H1 (cell line): ENCODE measurements at regions not wholly inside any gene's neighbourhood (a gene's known extent, or its start where the extent isn't known, plus 50 kb on each side); places are given as distances from the start of the nearest gene placed in this dataset.

Experiments used
- CTCF ChIA-PET: fragments of 300-600 bp; sonication (Branson Sonifier 250); formaldehyde crosslinking; loops from one replicate; lab custom pipeline; 2021; ENCODE audit not compliant: partially characterized antibody; lab: Charles Lee
- POLR2A ChIA-PET: fragments of 300-600 bp; sonication (Branson Sonifier 250); formaldehyde crosslinking; loops from one replicate; lab custom pipeline; 2021; ENCODE audit warnings: inconsistent platforms; ENCODE audit not compliant: partially characterized antibody; lab: Charles Lee
- DNase-seq, 2 experiments: peaks; one replicate each; pipeline versions ENCODE4 v3.0.0 to v3.0.0-alpha.2; 2010 to 2022; ENCODE audit warnings: low spot score in 2 of 2, low read depth in 1 of 2, mixed read lengths in 1 of 2
- FAIRE-seq: peaks from 2 replicates; lab custom pipeline; 2011; peaks lifted over from hg19 to GRCh38; lab: Jason Lieb, UNC
- H2AFZ ChIP-seq: 2 replicates; pipeline ENCODE4 v1.8.1; 2012; ENCODE audit warnings: low read length, inconsistent platforms
- H2AK5ac ChIP-seq: 2 replicates; pipeline ENCODE4 v1.6.1; 2013; ENCODE audit warnings: low read depth, low read length
- H2BK120ac ChIP-seq: replicated peaks from 2 replicates; pipeline ENCODE3; 2013; ENCODE audit warnings: low read depth, low read length, inconsistent platforms
- H2BK12ac ChIP-seq: 2 replicates; pipeline ENCODE4 v1.6.1; 2013; ENCODE audit warnings: low read depth, low read length
- H2BK15ac ChIP-seq: 2 replicates; pipeline ENCODE4 v1.6.1; 2013; ENCODE audit warnings: low read length
- H2BK20ac ChIP-seq: 2 replicates; pipeline ENCODE4 v1.6.1; 2013; ENCODE audit warnings: low read length
- H2BK5ac ChIP-seq: 2 replicates; pipeline ENCODE4 v1.6.1; 2013; ENCODE audit warnings: low read depth, low read length
- H3K14ac ChIP-seq: 2 replicates; pipeline ENCODE4 v1.6.1; 2013; ENCODE audit warnings: inconsistent platforms; ENCODE audit not compliant: insufficient read length
- H3K18ac ChIP-seq: 2 replicates; pipeline ENCODE4 v1.6.1; 2013; ENCODE audit warnings: low read length; ENCODE audit errors: extremely low read depth
- H3K23ac ChIP-seq: 2 replicates; pipeline ENCODE4 v1.6.1; 2013; ENCODE audit warnings: inconsistent platforms; ENCODE audit not compliant: insufficient read length
- H3K23me2 ChIP-seq: 2 replicates; pipeline ENCODE4 v1.6.1; 2013; ENCODE audit warnings: low read depth, low read length
- H3K27ac ChIP-seq: 2 replicates; pipeline ENCODE4 v1.6.1; 2011; ENCODE audit warnings: low read depth, low read length, inconsistent platforms
- H3K27me3 ChIP-seq, 4 experiments: replicated peaks in 1 of 4; 1 replicate in 1 of 4; 2 replicates in 3 of 4; pipeline versions ENCODE4 v1.6.1 to v1.8.1; 2011 to 2013; ENCODE audit warnings: low read length in 3 of 4, mild to moderate bottlenecking in 3 of 4, inconsistent platforms in 2 of 4, mixed read lengths in 2 of 4, moderate library complexity in 1 of 4; ENCODE audit not compliant: control insufficient read depth in 3 of 4, insufficient read depth in 3 of 4; ENCODE audit errors: extremely low read depth in 1 of 4
- H3K36me3 ChIP-seq, 4 experiments: 2 replicates each; pipeline versions ENCODE4 v1.6.1 to v1.8.1; 2011 to 2013; ENCODE audit warnings: mild to moderate bottlenecking in 4 of 4, low read length in 3 of 4, moderate library complexity in 2 of 4, control low read depth in 1 of 4, inconsistent platforms in 1 of 4; ENCODE audit not compliant: insufficient read depth in 4 of 4, control insufficient read depth in 2 of 4
- H3K4ac ChIP-seq: replicated peaks from 2 replicates; pipeline ENCODE3; 2013; ENCODE audit warnings: low read length, low read depth, mixed read lengths, inconsistent platforms; ENCODE audit not compliant: insufficient read length
- H3K4me1 ChIP-seq, 4 experiments: replicated peaks in 1 of 4; 1 replicate in 1 of 4; 2 replicates in 3 of 4; pipeline versions ENCODE4 v1.6.1 to v1.8.1; 2011 to 2013; ENCODE audit warnings: low read length in 3 of 4, inconsistent platforms in 2 of 4, mixed read lengths in 1 of 4; ENCODE audit not compliant: insufficient read depth in 4 of 4, control insufficient read depth in 3 of 4
- H3K4me2 ChIP-seq, 2 experiments: 2 replicates each; pipeline versions ENCODE4 v1.6.1 to v1.8.1; 2011 to 2013; ENCODE audit warnings: low read depth in 2 of 2, low read length in 2 of 2, control low read depth in 1 of 2, inconsistent platforms in 1 of 2, mild to moderate bottlenecking in 1 of 2; ENCODE audit not compliant: insufficient read depth in 1 of 2
- H3K4me3 ChIP-seq, 4 experiments: fragments of 200-600, 300-600 bp in 1 of 4; sonication (generic), shearing (Covaris generic), sonication (Bioruptor Twin) in 1 of 4; 2 replicates each; pipeline versions ENCODE4 v1.5.1 to v1.8.1; 2011 to 2016; ENCODE audit warnings: low read length in 4 of 4, low read depth in 3 of 4, control low read depth in 2 of 4, inconsistent platforms in 2 of 4, mild to moderate bottlenecking in 2 of 4, mixed read lengths in 1 of 4, moderate library complexity in 1 of 4; ENCODE audit not compliant: insufficient read depth in 2 of 4; ENCODE audit errors: extremely low read depth in 1 of 4
- H3K56ac ChIP-seq: replicated peaks from 2 replicates; pipeline ENCODE3; 2013; ENCODE audit warnings: low read depth, mild to moderate bottlenecking, mixed read lengths, low read length, inconsistent platforms; ENCODE audit not compliant: insufficient read length
- H3K79me1 ChIP-seq: 2 replicates; pipeline ENCODE4 v1.6.1; 2013; ENCODE audit warnings: low read depth, low read length, control low read depth
- H3K79me2 ChIP-seq, 2 experiments: 2 replicates each; pipeline versions ENCODE4 v1.6.1 to v1.8.1; 2012 to 2013; ENCODE audit warnings: low read length in 2 of 2, mild to moderate bottlenecking in 2 of 2, inconsistent platforms in 1 of 2; ENCODE audit not compliant: insufficient read depth in 2 of 2, control insufficient read depth in 1 of 2
- H3K9ac ChIP-seq, 4 experiments: replicated peaks in 1 of 4; 1 replicate in 1 of 4; 2 replicates in 3 of 4; pipeline versions ENCODE4 v1.6.1 to v1.8.1; 2011 to 2013; ENCODE audit warnings: low read depth in 3 of 4, low read length in 3 of 4, control low read depth in 2 of 4, mild to moderate bottlenecking in 2 of 4, moderate library complexity in 2 of 4, inconsistent platforms in 1 of 4; ENCODE audit errors: extremely low read depth in 1 of 4
- H3K9me3 ChIP-seq, 2 experiments: 2 replicates each; pipeline versions ENCODE4 v1.6.1 to v1.8.1; 2012 to 2013; ENCODE audit warnings: mild to moderate bottlenecking in 2 of 2, moderate library complexity in 2 of 2, control low read depth in 1 of 2, inconsistent platforms in 1 of 2, low read depth in 1 of 2, low read length in 1 of 2, mixed read lengths in 1 of 2; ENCODE audit not compliant: insufficient read depth in 2 of 2
- H4K20me1 ChIP-seq, 2 experiments: replicated peaks in 1 of 2; 2 replicates each; pipeline versions ENCODE3 to v1.8.1; 2011 to 2013; ENCODE audit warnings: inconsistent platforms in 2 of 2, low read length in 2 of 2, mild to moderate bottlenecking in 1 of 2; ENCODE audit not compliant: insufficient read depth in 2 of 2, control insufficient read depth in 1 of 2
- H4K5ac ChIP-seq: 2 replicates; pipeline ENCODE4 v1.6.1; 2013; ENCODE audit warnings: low read length, low read depth, mixed read lengths, inconsistent platforms; ENCODE audit not compliant: insufficient read length
- H4K8ac ChIP-seq: 2 replicates; pipeline ENCODE4 v1.8.0; 2013; ENCODE audit warnings: mild to moderate bottlenecking, moderate library complexity, low read length, inconsistent platforms; ENCODE audit not compliant: insufficient read depth; ENCODE audit errors: extremely low read depth
- H4K91ac ChIP-seq: replicated peaks from 2 replicates; pipeline ENCODE3; 2013; ENCODE audit warnings: low read length, mixed read lengths, inconsistent platforms; ENCODE audit not compliant: insufficient read length
- ASH2L ChIP-seq: fragments of 200-600, 300-600 bp; sonication (generic); IDR thresholded peaks from one replicate; pipeline ENCODE4 v1.7.1; 2017; ENCODE audit warnings: low read length
- CBX8 ChIP-seq: fragments of 300-800, 300-1000 bp; sonication (generic); IDR thresholded peaks from 2 replicates; pipeline ENCODE4 v1.7.1; 2016; ENCODE audit warnings: low read depth, low read length, borderline replicate concordance
- KDM4A ChIP-seq: IDR thresholded peaks from one replicate; pipeline ENCODE4 v1.7.1; 2012; ENCODE audit warnings: low read depth, mild to moderate bottlenecking, moderate library complexity, low read length, inconsistent platforms; ENCODE audit not compliant: severe bottlenecking
- PHF8 ChIP-seq: fragments of 200-600 bp; sonication (generic); conservative IDR thresholded peaks from 2 replicates; pipeline ENCODE4 v1.7.1; 2012; ENCODE audit warnings: low read depth, mild to moderate bottlenecking, inconsistent platforms, low read length, moderate library complexity
- RBBP5 ChIP-seq: IDR thresholded peaks from 2 replicates; pipeline ENCODE4 v1.7.1; 2012; ENCODE audit warnings: low read depth, mild to moderate bottlenecking, inconsistent platforms, low read length, moderate library complexity, borderline replicate concordance
- RNF2 ChIP-seq: fragments of 200-900, 300-1000 bp; sonication (generic); IDR thresholded peaks from 2 replicates; pipeline ENCODE4 v1.7.1; 2016; ENCODE audit warnings: borderline replicate concordance, low read depth, mild to moderate bottlenecking, antibody characterized with exemption, low read length; ENCODE audit not compliant: poor library complexity, severe bottlenecking; ENCODE audit errors: missing control alignments
- SP1 ChIP-seq: IDR thresholded peaks from 2 replicates; pipeline ENCODE4 v1.6.1; 2011; ENCODE audit warnings: low read depth, low read length
- SRF ChIP-seq: IDR thresholded peaks from 2 replicates; pipeline ENCODE4 v1.6.1; 2011; ENCODE audit warnings: mild to moderate bottlenecking, low read depth, low read length, moderate library complexity
- TAF1 ChIP-seq: IDR thresholded peaks from 2 replicates; pipeline ENCODE4 v1.6.1; 2011; ENCODE audit warnings: mild to moderate bottlenecking, low read depth, low read length
- TAF7 ChIP-seq: optimal IDR thresholded peaks from 2 replicates; pipeline ENCODE3; 2011; ENCODE audit warnings: low read depth, mild to moderate bottlenecking, inconsistent platforms, low read length, moderate library complexity, borderline replicate concordance
- TBP ChIP-seq: IDR thresholded peaks from 2 replicates; pipeline ENCODE4 v1.6.1; 2011; ENCODE audit warnings: low read depth, low read length, improper control_type of control experiment
- TF ChIP-seq, protein P1 (sequence below), 3 experiments: IDR thresholded peaks; 1 replicate in 2 of 3; 2 replicates in 1 of 3; pipeline versions ENCODE4 v1.5.1 to v1.6.1; 2011; ENCODE audit warnings: low read length in 3 of 3, mild to moderate bottlenecking in 3 of 3, inconsistent platforms in 2 of 3, low read depth in 1 of 3, moderate library complexity in 1 of 3; ENCODE audit not compliant: insufficient read depth in 1 of 3; ENCODE audit errors: control extremely low read depth in 1 of 3

DNA sequence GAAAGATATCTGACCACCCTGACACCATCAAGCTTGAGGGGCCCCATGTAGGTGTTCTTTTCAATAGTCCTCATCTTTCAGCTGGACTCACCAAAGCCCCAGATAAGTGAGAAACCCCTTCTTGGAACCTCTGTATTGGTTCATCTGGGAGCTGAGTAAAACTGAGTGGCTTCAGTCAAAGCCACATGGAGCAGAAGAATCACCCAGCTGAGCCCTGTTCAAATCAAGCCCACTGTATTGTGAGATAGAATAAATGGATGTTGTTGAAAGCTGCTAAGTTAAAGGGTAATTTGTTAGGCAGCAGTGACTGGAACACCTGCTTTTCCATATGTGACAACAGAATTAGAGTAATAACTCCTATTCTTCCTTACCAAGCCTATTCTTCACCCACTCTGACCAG lies 64.8 kb upstream of the SDK1 start:
- H3K56ac ChIP-seq: no peak overlapping the region
- H3K4me2 ChIP-seq: no peak overlapping the region
- H2BK5ac ChIP-seq: no peak overlapping the region
- H3K79me2 ChIP-seq: no peaks in the 10 kb centered on the region
- H3K4me1 ChIP-seq: peaks cover 0 to 3% (median 0%) of the 10 kb centered on the region in 4 experiments; a peak in 1 of 7 replicates
- POLR2A ChIA-PET: no interaction called here
- no peak overlapping the region for H2AFZ ChIP-seq
- H2BK15ac ChIP-seq: no peak overlapping the region
- no peak overlapping the region for H2BK120ac ChIP-seq
- peaks cover 3 to 4% of the 10 kb centered on the region in 2 experiments; a peak in 2 of 4 replicates for H3K9me3 ChIP-seq
- H3K27ac ChIP-seq: no peak overlapping the region
- H4K20me1 ChIP-seq: peaks cover 0 to 7% of the 10 kb centered on the region in 2 experiments
- no peak overlapping the region for H2AK5ac ChIP-seq
- no peak overlapping the region for H2BK20ac ChIP-seq
- CTCF ChIA-PET: interaction anchor here (1.1 to 1.4 kb wide), 3 partner anchors 9 to 36 kb away, joined by 3 read pairs; no protein-coding TSS in a partner anchor
- no peak overlapping the region for H2BK12ac ChIP-seq
- no peak for DNase-seq
- no peak overlapping the region for H3K23ac ChIP-seq
- no peak overlapping the region for H4K91ac ChIP-seq
- H3K14ac ChIP-seq: no peak overlapping the region
- no peaks in the 10 kb centered on the region for H3K27me3 ChIP-seq
- no peak overlapping the region for H3K4ac ChIP-seq
- no peaks in the 10 kb centered on the region for H3K79me1 ChIP-seq
- H3K36me3 ChIP-seq: no peaks in the 10 kb centered on the region
- H3K4me3 ChIP-seq: no peak overlapping the region
- FAIRE-seq: no peak
- H3K23me2 ChIP-seq: peaks cover 6% of the 10 kb centered on the region
- H3K9ac ChIP-seq: no peak overlapping the region
- H4K8ac ChIP-seq: no peak overlapping the region
- H3K18ac ChIP-seq: no peak overlapping the region
- H4K5ac ChIP-seq: no peak overlapping the region
- TF ChIP-seq PHF8 (no peak), SRF (no peak), RNF2 (no peak), TAF7 (no peak), TBP (no peak), SP1 (no peak), ASH2L (no peak), KDM4A (no peak), CBX8 (no peak), TAF1 (no peak), RBBP5 (no peak)
- TF ChIP-seq, protein P1, sequence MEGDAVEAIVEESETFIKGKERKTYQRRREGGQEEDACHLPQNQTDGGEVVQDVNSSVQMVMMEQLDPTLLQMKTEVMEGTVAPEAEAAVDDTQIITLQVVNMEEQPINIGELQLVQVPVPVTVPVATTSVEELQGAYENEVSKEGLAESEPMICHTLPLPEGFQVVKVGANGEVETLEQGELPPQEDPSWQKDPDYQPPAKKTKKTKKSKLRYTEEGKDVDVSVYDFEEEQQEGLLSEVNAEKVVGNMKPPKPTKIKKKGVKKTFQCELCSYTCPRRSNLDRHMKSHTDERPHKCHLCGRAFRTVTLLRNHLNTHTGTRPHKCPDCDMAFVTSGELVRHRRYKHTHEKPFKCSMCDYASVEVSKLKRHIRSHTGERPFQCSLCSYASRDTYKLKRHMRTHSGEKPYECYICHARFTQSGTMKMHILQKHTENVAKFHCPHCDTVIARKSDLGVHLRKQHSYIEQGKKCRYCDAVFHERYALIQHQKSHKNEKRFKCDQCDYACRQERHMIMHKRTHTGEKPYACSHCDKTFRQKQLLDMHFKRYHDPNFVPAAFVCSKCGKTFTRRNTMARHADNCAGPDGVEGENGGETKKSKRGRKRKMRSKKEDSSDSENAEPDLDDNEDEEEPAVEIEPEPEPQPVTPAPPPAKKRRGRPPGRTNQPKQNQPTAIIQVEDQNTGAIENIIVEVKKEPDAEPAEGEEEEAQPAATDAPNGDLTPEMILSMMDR (IDR thresholded peaks at IDR 0.05; ENCODE audit: control extremely low read depth in 1 of 3, insufficient read depth in 1 of 3, low read depth in 1 of 3, low read length in 3 of 3): no peak
